HG02970 (cell line): ENCODE measurements at regions not wholly inside any gene's neighbourhood (a gene's known extent, or its start where the extent isn't known, plus 50 kb on each side); places are given as distances from the start of the nearest gene placed in this dataset.

Source experiments
- ATAC-seq: cut with Tn5 transposase; IDR thresholded peaks from one replicate; pipeline ENCODE4 v1.9.1; 2021; ENCODE audit warnings: mild to moderate bottlenecking, moderate library complexity, moderate number of reproducible peaks; ENCODE audit not compliant: unreplicated experiment, low FRiP score

DNA sequence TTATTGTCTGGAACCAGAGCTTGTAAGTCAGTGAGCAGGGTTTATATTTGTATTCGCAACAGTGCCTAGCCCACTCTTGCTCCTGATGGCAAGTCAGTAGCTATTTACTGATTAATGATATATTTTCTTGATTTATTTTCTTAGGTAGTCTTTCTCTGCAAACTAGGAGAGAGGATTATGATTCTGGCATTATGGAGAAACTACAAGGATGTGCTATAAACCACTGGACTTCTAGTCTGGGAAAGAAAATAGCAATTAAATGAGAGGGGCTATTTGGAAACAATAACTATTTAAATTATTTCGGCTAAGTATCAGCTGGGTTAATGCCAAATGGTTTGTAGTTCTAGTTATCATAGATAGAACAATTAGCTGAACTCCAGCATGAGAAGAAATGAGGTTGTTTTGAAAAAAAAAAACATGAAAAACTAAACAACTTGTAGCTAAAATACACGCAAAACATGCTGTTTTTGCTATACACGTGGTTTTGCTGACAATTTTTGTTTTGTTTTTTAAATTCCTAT, 304.9 kb upstream of the TCF21 start:
- ATAC-seq: no peak

GRCh38 chr6:133584823-133585222, 304.1 kb upstream of the TCF21 start:
- ATAC-seq: no peak

GRCh38 chr6:133585978-133586377, 302.9 kb upstream of the TCF21 start:
- no peak for ATAC-seq

DNA sequence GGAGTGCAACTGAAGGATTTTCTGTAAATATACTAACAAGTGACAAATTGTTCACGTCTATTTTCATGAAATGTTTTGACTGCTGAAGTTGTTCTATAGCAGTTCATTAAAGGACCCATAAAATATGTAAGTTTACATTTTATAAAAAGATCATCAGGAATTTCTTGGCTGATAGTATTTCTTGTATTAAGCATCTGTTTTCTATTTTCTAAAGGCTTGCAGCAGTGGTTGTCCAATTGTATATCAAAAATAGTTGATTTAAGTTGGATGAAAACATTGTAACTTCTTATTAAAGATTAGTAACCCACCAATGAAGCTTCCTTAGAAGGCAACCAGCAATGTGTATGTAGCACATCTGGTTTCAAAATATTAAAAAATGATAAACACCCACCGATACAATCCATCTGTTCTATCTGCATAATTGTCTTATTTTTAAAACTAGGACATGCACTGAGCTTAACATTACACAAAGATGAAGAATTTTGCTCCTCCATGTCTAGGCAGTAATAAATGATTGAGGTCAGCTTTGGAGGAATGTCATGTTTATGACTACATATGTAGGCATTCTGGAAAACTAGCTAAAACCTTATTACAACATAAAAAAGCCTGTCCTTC, 301.3 kb upstream of the TCF21 start:
- no peak for ATAC-seq

DNA sequence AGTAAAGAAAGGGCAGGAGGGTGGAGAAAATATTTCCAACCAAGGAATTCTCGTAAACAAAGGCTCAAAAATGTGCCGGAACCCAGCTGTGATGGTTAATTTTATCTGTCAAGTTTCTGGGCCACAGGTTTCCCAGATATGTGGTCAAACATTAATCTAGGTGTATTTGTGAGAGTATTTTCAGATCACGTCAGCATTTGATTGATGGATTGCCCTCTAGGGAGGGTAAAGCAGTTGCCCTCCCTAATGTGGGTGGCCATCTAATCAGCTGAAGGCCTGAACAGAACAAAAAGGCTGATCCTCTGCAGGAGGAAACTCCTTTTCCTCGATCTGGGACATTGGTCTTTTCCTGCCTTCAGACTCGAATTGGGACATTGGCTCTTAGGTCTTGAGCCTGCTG, 298.7 kb upstream of the TCF21 start:
- ATAC-seq: no peak

GRCh38 chr6:133590814-133591213, 298.1 kb upstream of the TCF21 start:
- ATAC-seq: no peak

GRCh38 chr6:133591275-133591674, 297.6 kb upstream of the TCF21 start:
- no peak for ATAC-seq

GRCh38 chr6:133594652-133595110, 294.2 kb upstream of the TCF21 start:
- ATAC-seq: no peak

- ATAC-seq: no peak
Measured at GRCh38 chr6:133595111-133595761, 293.7 kb upstream of the TCF21 start.

GRCh38 chr6:133606852-133607251, 282.1 kb upstream of the TCF21 start:
- no peak for ATAC-seq

GRCh38 chr6:133608620-133609019, 280.3 kb upstream of the TCF21 start:
- ATAC-seq: no peak

DNA sequence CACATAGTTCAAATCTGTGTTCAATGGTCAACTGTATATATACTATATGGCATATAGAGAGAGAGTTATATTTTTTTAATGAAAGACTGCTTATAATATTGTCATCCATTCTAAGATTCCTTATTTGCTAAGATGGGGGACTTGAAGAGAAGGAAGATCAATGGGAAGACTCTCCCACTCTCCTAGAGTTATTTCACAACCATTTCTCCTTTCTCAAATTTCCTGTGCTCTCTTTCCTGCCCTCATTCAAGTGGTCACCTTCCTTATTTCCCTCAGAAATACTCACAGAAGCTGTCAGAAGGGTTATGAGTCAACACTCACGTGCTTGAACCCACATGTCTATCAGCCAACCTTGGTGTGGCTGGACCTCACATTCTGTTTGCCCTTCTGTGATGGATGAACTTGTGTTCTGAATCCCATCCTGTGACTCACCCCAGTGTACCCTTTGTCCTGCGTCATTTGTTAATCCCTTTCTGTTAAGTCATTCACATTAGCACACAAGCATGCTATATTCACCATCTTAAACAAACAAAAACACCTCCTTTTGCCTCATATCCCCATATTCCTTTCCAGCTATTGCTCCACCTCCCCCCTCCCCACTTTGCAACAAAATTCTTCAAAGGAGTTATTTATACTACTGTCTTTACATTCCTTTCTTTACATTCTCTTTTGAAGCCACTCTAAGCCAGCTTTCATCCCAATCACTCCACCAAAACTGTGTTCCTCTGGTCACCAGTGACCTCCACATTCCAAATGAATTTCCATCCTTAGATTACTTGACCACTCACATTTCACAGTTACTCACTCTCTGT, 279.3 kb upstream of the TCF21 start:
- no peak for ATAC-seq

DNA sequence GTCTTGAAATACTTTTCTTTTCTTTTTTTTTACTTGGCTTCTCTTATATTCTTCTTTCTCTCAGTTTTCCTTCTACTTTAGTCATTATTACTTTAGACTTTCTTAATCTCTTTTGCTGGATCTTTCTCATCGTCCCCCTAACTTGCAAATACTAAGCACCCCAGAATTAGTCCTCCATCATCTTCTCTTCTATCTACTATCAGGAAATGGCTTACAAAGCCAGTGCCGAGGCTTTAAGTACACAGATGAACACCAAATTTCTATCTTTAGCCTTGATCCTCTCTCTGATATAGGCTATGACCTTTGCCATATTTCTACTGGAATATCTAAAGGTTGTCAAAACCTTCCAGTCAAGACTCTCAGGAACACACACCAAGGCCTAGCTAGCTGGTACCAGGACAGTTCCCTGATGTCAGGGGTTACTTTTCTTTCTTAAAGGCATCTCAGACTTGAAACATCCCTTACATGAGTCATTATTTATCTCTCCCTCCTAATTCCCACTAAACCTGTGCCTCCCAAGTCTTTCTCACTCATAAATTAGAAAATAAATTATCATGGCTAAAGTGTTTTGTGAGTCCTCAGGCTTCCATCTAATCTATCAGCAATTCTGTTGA, 278.6 kb upstream of the TCF21 start:
- no peak for ATAC-seq

- no peak for ATAC-seq
Measured at GRCh38 chr6:133610971-133611370, 277.9 kb upstream of the TCF21 start.

DNA sequence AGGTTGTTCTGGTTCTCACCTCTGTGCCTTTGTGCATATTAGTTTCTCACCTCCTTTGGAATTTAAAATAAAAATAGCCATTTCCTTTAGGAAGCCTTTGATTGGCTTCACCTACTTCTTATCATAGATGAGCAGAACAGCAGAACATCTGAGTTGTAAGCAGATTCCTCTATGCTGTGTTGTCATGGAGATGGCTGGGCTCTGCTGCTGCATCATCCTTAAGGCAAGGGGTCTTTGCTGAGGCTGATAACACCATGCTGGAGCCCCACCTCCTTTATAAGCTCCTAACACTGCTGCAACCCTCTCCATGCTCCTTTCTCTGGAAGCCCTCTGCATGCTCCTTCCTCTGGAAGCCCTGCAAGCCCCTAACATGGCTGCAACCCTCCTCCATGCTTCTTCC, 276.5 kb upstream of the TCF21 start:
- ATAC-seq: no peak

- no peak for ATAC-seq
Measured at GRCh38 chr6:133613211-133613610, 275.7 kb upstream of the TCF21 start.

DNA sequence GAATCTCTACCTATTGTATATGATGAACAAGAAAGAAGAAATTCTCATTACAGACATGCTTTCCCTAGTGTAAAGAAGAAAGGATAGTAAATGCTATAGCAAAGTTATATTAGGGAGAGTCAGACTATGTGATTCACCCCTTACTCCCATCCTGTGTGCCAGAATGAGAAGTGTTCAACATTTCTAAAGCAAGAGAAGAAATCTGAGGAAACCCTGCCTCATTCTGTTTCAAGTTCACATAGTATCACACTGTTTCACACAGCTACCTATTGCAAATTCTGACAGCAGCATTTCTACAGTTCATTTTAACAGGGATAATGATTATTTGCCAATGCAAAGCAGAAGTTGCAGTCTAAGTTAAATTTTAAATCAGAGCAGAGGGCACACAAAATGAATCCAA, 267.2 kb upstream of the TCF21 start:
- no peak for ATAC-seq

- no peak for ATAC-seq
Measured at GRCh38 chr6:133623065-133623464, 265.8 kb upstream of the TCF21 start.

- no peak for ATAC-seq
Measured at GRCh38 chr6:133623621-133624020, 265.3 kb upstream of the TCF21 start.

GRCh38 chr6:133626096-133626666, 262.7 kb upstream of the TCF21 start:
- ATAC-seq: no peak

- no peak for ATAC-seq
Measured at GRCh38 chr6:133629970-133630369, 258.9 kb upstream of the TCF21 start.
